Cardiac fibroblast (primary cell): ENCODE measurements at regions not wholly inside any gene's neighbourhood (a gene's known extent, or its start where the extent isn't known, plus 50 kb on each side); places are given as distances from the start of the nearest gene placed in this dataset.

Experiments used
- DNase-seq, 2 donors: peaks; one replicate each; pipeline versions ENCODE4 v3.0.0 to v3.0.0-alpha.2; 2010; ENCODE audit warnings: low read depth in 2 of 2
- H3K4me3 ChIP-seq, 2 donors: replicated peaks in 1 of 2; 1 replicate in 1 of 2; 2 replicates in 1 of 2; pipeline ENCODE4 v1.5.1; 2011; ENCODE audit warnings: low read depth in 2 of 2, low read length in 2 of 2, mild to moderate bottlenecking in 2 of 2, moderate library complexity in 1 of 2
- CTCF ChIP-seq: IDR thresholded peaks from one replicate; pipeline ENCODE4 v1.5.1; 2011; ENCODE audit warnings: low read depth, mild to moderate bottlenecking, low read length, inconsistent platforms

DNA sequence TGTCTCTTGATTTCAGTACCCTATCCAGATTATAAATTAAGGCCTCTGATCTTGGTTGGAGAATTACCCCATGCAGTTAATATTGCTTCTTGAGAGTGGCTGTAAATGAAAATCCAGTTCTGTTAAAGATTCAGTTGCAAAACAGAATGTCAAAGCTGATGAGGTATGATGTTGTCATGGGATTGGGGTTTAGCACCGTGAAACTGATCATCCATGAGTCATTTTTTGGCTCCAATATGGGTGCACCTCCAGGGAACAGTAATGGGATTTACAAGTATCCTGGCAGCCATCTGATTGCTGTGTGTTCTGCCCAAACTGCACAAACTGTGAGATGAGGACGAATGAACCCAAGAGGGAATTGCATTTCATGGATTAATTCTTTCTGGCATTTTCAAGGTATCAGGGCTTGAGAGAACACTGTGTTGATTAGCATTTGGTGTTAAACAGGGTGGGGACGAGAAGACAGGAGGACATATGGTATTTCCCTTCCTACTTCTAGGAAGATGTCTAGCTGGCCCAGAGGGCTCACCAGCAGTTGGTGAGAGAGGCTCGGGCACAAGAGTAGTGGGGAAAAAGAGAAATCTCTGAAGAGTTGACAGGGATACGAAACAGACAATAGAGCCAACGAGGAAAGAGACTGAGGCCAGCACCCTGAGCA, 214.7 kb downstream of the GAS1 start:
- H3K4me3 ChIP-seq: no peak overlapping the region
- TF ChIP-seq CTCF: no peak
- peak; percentile 92 to 93 for DNase-seq

DNA sequence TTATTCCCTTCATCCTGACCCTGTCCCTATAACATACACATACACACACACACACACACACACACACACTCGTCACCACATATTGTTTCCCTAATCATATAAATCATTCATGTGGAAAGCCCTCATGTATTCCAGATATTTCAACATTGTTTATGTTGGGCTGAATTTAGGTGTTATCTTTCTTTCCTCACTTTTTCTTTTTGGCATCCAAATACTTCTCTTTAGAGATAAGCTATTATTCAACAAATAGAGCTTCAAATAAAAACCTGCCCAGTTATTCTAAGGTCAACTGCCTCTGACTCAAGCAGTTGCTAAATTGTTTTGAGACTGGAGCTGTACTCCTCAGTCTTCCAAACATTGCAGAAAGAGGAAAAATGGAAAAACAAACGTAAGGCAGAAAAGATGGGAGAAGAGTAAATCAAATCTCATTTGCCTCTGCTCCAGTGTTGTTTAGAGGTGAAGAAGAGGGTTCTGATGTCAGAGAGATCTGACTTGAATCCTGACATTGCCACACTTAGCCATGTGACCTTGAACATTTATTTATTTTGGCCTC, 215.7 kb downstream of the GAS1 start:
- H3K4me3 ChIP-seq: no peak overlapping the region
- DNase-seq: peak; percentile 58 to 93
- TF ChIP-seq CTCF: no peak

DNA sequence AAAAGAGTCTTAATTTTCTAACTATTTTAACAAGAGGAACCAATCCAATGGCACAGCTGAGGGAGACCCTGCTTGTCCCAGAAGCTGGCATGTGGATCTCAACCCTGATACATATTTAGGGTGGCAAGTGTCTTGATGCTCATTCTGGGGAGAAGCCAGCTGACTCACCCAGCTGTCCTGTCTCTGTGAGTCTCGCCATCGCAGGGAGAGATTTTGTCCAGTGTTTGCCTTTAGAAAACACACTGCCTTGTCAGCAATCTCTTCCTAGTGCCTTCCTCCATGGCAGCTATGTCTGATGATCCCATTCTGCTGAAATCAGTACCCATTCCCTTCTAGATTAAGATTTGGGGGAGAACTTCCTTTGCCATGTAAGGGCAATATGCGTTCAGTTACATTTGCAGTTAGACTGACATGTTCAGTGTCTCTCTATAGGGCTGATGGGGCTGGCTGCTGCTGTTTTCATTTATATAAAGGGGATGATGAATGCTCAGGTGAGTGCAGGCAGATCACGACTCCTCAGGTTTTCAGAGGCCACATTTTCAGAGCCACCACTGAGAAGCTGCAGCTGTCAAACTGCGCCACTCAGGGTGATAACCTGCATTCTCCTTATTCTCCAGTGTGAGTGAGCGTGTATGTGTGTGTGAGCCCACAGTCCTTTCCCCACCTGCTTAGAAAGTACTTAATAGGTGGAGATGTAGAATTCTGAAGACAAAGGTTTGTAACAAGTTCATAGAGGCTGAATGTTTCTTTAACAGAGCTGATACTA, 217.0 kb downstream of the GAS1 start:
- no peak overlapping the region for H3K4me3 ChIP-seq
- DNase-seq: peak in 1 of 2 donors; percentile 9
- TF ChIP-seq CTCF: no peak

DNA sequence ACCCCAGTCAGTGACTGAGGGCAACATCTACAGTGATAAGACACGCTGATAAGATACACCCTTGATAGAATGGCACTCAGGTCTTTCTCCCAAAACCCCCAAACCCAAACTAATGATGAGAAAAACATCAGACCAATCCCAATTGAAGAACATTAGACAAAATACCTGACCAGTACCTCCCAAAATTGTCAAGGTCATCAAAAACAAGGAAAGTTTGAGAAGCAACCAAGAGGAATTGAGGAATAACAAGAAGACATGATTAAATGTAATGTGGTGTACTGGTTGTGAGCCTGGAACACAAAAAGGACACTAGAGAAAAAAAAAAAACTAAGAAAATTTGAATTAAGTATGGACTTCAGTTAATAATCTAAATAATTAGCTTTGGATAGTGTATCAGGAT, 222.8 kb downstream of the GAS1 start:
- no peak for DNase-seq
- no peak overlapping the region for H3K4me3 ChIP-seq
- no peak for TF ChIP-seq CTCF

- DNase-seq: no peak
- no peak overlapping the region for H3K4me3 ChIP-seq
- TF ChIP-seq CTCF: no peak
Observed at GRCh38 chr9:86723346-86723745, 224.0 kb downstream of the GAS1 start.

DNA sequence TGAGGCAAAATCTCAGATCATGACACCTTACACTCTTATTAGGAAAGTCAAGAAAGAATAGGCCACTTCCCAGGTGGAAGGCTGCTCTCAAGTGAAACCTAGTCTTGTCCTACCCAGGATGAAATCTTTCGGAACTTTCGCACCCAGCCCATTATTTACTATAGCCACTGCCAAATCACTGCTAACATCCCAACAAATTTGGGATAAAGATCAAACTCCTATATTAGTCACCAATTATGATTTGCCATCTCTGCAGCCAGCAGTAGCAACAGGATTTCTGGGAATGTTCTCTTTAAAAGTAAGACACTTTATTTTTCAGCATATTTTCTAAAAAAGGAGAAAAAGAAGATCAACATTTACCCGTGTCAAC, 224.6 kb downstream of the GAS1 start:
- no peak for TF ChIP-seq CTCF
- DNase-seq: no peak
- no peak overlapping the region for H3K4me3 ChIP-seq
